Spleen (tissue), 11 donors: ENCODE measurements at regions not wholly inside any gene's neighbourhood (a gene's known extent, or its start where the extent isn't known, plus 50 kb on each side); places are given as distances from the start of the nearest gene placed in this dataset.

Experiments used
- DNase-seq: peaks from one replicate; pipeline ENCODE4 v3.0.0-alpha.2; 2020
- H3K27ac ChIP-seq, 8 donors: fragments of 200-600 bp; sonication (generic) in 7 of 8; 1 replicate in 4 of 8; 2 replicates in 4 of 8; pipeline versions ENCODE4 v1.5.0 to v1.8.0; 2016 to 2021; ENCODE audit warnings: inconsistent platforms in 4 of 8, mild to moderate bottlenecking in 4 of 8, moderate library complexity in 1 of 8
- H3K27me3 ChIP-seq, 7 donors: fragments of 200-600 bp; sonication (generic) in 6 of 7; replicated peaks in 1 of 7; 1 replicate in 4 of 7; 2 replicates in 3 of 7; pipeline versions ENCODE4 v1.5.0 to v1.8.0; 2016 to 2021; ENCODE audit warnings: inconsistent platforms in 3 of 7, mild to moderate bottlenecking in 1 of 7
- H3K36me3 ChIP-seq, 6 donors: fragments of 200-600 bp; sonication (generic) in 5 of 6; 1 replicate in 4 of 6; 2 replicates in 2 of 6; pipeline versions ENCODE4 v1.5.0 to v1.8.0; 2016 to 2021; ENCODE audit warnings: inconsistent platforms in 2 of 6
- H3K4me1 ChIP-seq, 6 donors: fragments of 200-600 bp; sonication (generic) in 5 of 6; 1 replicate in 3 of 6; 2 replicates in 3 of 6; pipeline versions ENCODE4 v1.5.0 to v1.8.0; 2016 to 2021; ENCODE audit warnings: inconsistent platforms in 3 of 6
- H3K4me3 ChIP-seq, 8 donors: fragments of 200-600 bp; sonication (generic) in 7 of 8; 1 replicate in 4 of 8; 2 replicates in 4 of 8; pipeline versions ENCODE4 v1.5.0 to v1.8.0; 2016 to 2021; ENCODE audit warnings: inconsistent platforms in 4 of 8, mild to moderate bottlenecking in 4 of 8, moderate library complexity in 2 of 8
- H3K9me3 ChIP-seq, 8 donors: fragments of 200-600 bp; sonication (generic) in 7 of 8; 1 replicate in 4 of 8; 2 replicates in 4 of 8; pipeline versions ENCODE4 v1.5.0 to v1.8.0; 2016 to 2021; ENCODE audit warnings: inconsistent platforms in 4 of 8
- POLR2A ChIP-seq, 3 donors: fragments of 450-650 bp; IDR thresholded peaks; one replicate each; pipeline ENCODE4 v1.5.1; 2017; ENCODE audit warnings: antibody characterized with exemption in 3 of 3, mild to moderate bottlenecking in 1 of 3
- POLR2AphosphoS5 ChIP-seq, 3 donors: sonication (generic); formaldehyde crosslinking; IDR thresholded peaks; one replicate each; pipeline ENCODE4 v1.5.1; 2017; ENCODE audit warnings: antibody characterized with exemption in 3 of 3
- WGBS, 5 donors: extraction: QIAGEN DNeasy Blood & Tissue Kit in 3 of 5; methylation state at CpG; one replicate each; pipeline versions ENCODE4 v1.1.5 to v1.1.7; 2013 to 2018; 5-methylcytosine and 5-hydroxymethylcytosine counted together
- intact Hi-C: fragments of 100-400 bp; cut with DNase I; formaldehyde crosslinking; loops from one replicate; pipeline ENCODE4 v1.15.0; 2023; ENCODE audit warnings: low total_unique reads
- TF ChIP-seq, protein P1 (sequence below), 11 experiments: fragments of 200-600 bp in 7 of 11; fragments of 450-650 bp in 4 of 11; sonication (generic) in 4 of 11; IDR thresholded peaks in 8 of 11; conservative IDR thresholded peaks in 3 of 11; 1 replicate in 7 of 11; 2 replicates in 4 of 11; pipeline versions ENCODE4 v1.4.0 to v1.8.0; 2016 to 2021; ENCODE audit warnings: antibody characterized with exemption in 11 of 11, inconsistent platforms in 4 of 11, mild to moderate bottlenecking in 1 of 11
- donor health status: healthy with polysubstance abuse.
- donor health status: DM: no; HTN: no; CAD: no; lungs with moderate emphysema.
- donor health status: DM: no; HTN: no; CAD: no.
- donor health status: Bipolar disorder and iron deficiency.
- donor health status: healthy.
- donor health status: DM: no; HTN: no; CAD: no.
- donor health status: DM: yes; HTN: yes; CAD: no.

DNA sequence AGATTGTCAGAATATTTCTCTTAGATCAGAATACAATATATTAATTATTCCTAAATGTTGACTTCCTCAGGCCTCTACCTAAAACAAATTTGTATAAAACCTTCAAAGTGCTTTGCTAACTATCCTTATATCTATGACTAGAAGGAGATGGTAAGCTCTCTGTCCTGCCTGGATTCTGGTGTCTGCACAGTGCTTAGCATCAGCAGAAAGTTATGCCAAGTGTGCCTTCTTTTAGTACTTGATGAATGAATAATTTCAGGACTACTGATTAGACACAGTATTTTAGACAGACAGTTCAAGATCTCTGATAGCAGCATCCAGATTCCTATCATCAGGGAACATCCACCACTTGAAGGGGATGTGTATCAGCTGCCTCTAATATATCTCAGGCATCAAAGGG is 242.4 kb upstream of the TLL1 start:
- Histone ChIP-seq H3K27me3 (no peaks in the 10 kb centered on the region), H3K36me3 (no peaks in the 10 kb centered on the region), H3K27ac (no peak overlapping the region), H3K4me3 (no peak overlapping the region), H3K4me1 (no peaks in the 10 kb centered on the region), H3K9me3 (peaks cover 0 to 13% (median 0%) of the 10 kb centered on the region in 8 donors)
- TF ChIP-seq, protein P1, sequence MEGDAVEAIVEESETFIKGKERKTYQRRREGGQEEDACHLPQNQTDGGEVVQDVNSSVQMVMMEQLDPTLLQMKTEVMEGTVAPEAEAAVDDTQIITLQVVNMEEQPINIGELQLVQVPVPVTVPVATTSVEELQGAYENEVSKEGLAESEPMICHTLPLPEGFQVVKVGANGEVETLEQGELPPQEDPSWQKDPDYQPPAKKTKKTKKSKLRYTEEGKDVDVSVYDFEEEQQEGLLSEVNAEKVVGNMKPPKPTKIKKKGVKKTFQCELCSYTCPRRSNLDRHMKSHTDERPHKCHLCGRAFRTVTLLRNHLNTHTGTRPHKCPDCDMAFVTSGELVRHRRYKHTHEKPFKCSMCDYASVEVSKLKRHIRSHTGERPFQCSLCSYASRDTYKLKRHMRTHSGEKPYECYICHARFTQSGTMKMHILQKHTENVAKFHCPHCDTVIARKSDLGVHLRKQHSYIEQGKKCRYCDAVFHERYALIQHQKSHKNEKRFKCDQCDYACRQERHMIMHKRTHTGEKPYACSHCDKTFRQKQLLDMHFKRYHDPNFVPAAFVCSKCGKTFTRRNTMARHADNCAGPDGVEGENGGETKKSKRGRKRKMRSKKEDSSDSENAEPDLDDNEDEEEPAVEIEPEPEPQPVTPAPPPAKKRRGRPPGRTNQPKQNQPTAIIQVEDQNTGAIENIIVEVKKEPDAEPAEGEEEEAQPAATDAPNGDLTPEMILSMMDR (IDR thresholded peaks at IDR 0.05 in 8 of 11, conservative IDR thresholded peaks at IDR 0.05 in 3 of 11) = no peak
- TF ChIP-seq POLR2AphosphoS5 (IDR thresholded peaks at IDR 0.05) (no peak), POLR2A (IDR thresholded peaks at IDR 0.05) (no peak)
- no peak for DNase-seq
- intact Hi-C loops = no loop called here

DNA sequence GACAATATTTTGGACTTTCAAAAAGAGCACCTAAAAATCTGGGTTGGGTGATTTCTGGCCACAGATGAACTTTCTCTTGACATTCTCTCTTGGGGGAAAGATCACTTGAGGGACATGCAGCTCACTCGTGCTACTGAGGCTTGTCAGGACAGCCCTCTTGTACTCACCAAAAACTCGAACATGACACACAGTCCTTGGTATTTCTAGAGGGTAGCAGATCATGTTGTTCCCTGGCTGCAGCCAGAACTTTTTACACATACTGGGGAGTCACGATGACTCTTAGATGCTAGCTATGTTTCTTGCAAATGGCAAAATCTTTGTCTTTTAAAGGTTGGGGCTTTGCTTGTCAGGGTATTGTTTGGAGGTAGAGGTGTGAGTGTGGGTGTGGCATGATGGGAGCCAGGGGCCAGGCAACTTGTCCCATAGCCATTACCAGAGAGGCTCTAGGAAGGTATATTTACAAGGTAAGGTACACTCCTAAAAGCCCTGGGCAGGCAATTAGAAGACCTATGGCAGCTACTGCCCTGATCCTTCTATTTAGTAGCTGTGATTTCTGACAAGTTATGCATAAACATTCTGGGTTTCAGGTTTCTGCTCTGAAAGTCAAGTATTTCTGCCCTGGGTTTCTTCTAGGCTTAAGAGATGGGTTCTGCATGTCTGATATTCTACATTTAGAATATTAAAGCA is 241.7 kb upstream of the TLL1 start:
- intact Hi-C loops = no loop called here
- no peaks in the 10 kb centered on the region for H3K27me3 ChIP-seq
- H3K27ac ChIP-seq = no peak overlapping the region
- peaks cover 0 to 19% (median 2%) of the 10 kb centered on the region in 8 donors for H3K9me3 ChIP-seq
- no peak overlapping the region for H3K4me3 ChIP-seq
- no peaks in the 10 kb centered on the region for H3K4me1 ChIP-seq
- no peak for DNase-seq
- no peak for TF ChIP-seq POLR2AphosphoS5 (IDR thresholded peaks at IDR 0.05)
- TF ChIP-seq, protein P1 (IDR thresholded peaks at IDR 0.05 in 8 of 11, conservative IDR thresholded peaks at IDR 0.05 in 3 of 11) = no peak
- TF ChIP-seq POLR2A (IDR thresholded peaks at IDR 0.05) = no peak
- WGBS, 5 donors = 65 to 87% (median 77%) methylated on average over 3 of the region's 3 CpGs
- H3K36me3 ChIP-seq = no peaks in the 10 kb centered on the region

DNA sequence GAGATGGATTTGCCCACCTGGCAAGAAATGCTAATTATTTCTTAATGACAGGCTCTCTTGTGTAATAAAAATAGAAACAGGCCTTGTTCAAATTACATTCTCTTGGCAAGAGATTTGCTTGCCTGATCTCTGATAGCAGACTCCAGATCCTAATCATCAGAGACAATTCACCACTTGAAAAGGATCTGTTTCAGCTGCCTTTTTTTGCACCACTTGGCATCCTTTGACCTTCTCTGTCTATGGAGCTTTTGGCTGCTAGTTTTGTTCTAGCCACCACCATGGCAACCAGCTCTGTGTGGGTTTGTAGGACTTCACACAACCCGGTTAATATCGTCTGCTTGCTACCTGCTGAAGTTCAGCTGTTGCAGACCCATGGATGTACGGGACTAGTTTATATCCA is 241.1 kb upstream of the TLL1 start:
- H3K4me1 ChIP-seq = no peaks in the 10 kb centered on the region
- no peak for TF ChIP-seq POLR2AphosphoS5 (IDR thresholded peaks at IDR 0.05)
- TF ChIP-seq POLR2A (IDR thresholded peaks at IDR 0.05) = no peak
- TF ChIP-seq, protein P1 (IDR thresholded peaks at IDR 0.05 in 8 of 11, conservative IDR thresholded peaks at IDR 0.05 in 3 of 11) = no peak
- no peaks in the 10 kb centered on the region for H3K36me3 ChIP-seq
- no peak for DNase-seq
- H3K4me3 ChIP-seq = no peak overlapping the region
- peaks cover 0 to 25% (median 3%) of the 10 kb centered on the region in 8 donors for H3K9me3 ChIP-seq
- H3K27me3 ChIP-seq = no peaks in the 10 kb centered on the region
- intact Hi-C loops = no loop called here
- H3K27ac ChIP-seq = no peak overlapping the region
- WGBS, 5 donors = 70 to 89% (median 79%) methylated on average over 3 of the region's 3 CpGs

DNA sequence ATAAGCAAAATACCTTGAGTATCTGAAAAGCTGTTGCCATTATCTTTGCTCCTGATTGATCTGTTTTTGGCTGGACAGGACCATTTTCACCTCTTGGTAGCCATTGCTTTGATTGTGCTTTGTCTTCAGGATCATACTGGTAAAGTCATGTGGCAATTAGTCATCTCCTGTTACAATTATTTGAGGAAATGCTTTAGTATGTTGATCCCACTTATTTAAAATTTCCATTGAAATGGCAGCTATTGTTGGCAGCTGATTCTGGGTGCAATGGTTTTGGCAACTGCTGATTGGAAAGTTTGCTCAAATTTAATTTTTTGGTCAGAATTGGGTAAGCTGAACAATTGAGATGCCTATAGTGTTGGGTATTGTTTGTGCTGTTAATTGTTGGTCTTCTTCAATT is 238.3 kb upstream of the TLL1 start:
- Histone ChIP-seq H3K36me3 (no peaks in the 10 kb centered on the region), H3K9me3 (peaks cover 0 to 28% (median 3%) of the 10 kb centered on the region in 8 donors), H3K27ac (no peak overlapping the region), H3K27me3 (no peaks in the 10 kb centered on the region), H3K4me1 (no peaks in the 10 kb centered on the region), H3K4me3 (no peak overlapping the region)
- intact Hi-C loops = no loop called here
- no peak for DNase-seq
- no peak for TF ChIP-seq POLR2AphosphoS5 (IDR thresholded peaks at IDR 0.05)

DNA sequence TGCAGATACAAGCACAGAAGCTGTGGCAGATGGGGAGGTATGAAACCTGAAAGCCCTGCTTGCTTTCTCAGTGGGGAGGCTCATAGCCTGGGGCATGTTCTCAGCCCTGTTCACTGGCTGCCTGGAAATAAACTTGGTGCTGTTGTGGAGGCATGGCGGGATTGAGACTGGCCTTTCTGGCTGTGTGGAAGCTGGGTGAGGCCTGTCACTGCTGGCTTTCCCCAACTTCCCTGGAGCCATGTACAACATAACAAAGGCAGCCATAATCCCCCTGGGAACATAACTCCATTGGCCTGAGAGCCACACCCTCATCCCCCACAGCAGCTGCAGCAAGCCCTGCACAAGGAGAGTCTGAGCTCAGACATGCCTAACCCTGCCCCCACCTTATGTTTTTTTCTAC is 237.7 kb upstream of the TLL1 start:
- Histone ChIP-seq H3K9me3 (peaks cover 0 to 28% (median 3%) of the 10 kb centered on the region in 8 donors), H3K27ac (no peak overlapping the region), H3K4me3 (no peak overlapping the region), H3K36me3 (no peaks in the 10 kb centered on the region), H3K4me1 (no peaks in the 10 kb centered on the region), H3K27me3 (no peaks in the 10 kb centered on the region)
- 79 to 100% (median 87%) methylated on average over 1 of the region's 1 CpG for whole genome bisulfite sequencing, 5 donors
- intact Hi-C loops = no loop called here
- DNase-seq = no peak
- TF ChIP-seq POLR2A (IDR thresholded peaks at IDR 0.05) (no peak), POLR2AphosphoS5 (IDR thresholded peaks at IDR 0.05) (no peak)
- TF ChIP-seq, protein P1 (IDR thresholded peaks at IDR 0.05 in 8 of 11, conservative IDR thresholded peaks at IDR 0.05 in 3 of 11) = no peak
